Endothelial cell of umbilical vein (primary cell): ENCODE measurements at regions not wholly inside any gene's neighbourhood (a gene's known extent, or its start where the extent isn't known, plus 50 kb on each side); places are given as distances from the start of the nearest gene placed in this dataset.

Source experiments
- CTCF ChIP-seq, 2 donors: IDR thresholded peaks; 1 replicate in 1 of 2; 2 replicates in 1 of 2; pipeline ENCODE4 v1.5.1; 2011; ENCODE audit warnings: low read length in 2 of 2, mild to moderate bottlenecking in 2 of 2, moderate library complexity in 2 of 2, control low read depth in 1 of 2, inconsistent platforms in 1 of 2, low read depth in 1 of 2; ENCODE audit not compliant: insufficient read depth in 1 of 2; ENCODE audit errors: extremely low read depth in 1 of 2
- MAX ChIP-seq: IDR thresholded peaks from 2 replicates; pipeline ENCODE4 v1.6.1; 2011; ENCODE audit not compliant: insufficient read depth, insufficient read length
- POLR2A ChIP-seq: IDR thresholded peaks from 2 replicates; pipeline ENCODE4 v1.6.1; 2012; ENCODE audit warnings: low read depth, mild to moderate bottlenecking, control low read depth, low read length
- POLR2AphosphoS5 ChIP-seq: IDR thresholded peaks from 2 replicates; pipeline ENCODE4 v1.6.1; 2012; ENCODE audit warnings: low read depth, mild to moderate bottlenecking, control low read depth, low read length, moderate library complexity; ENCODE audit not compliant: insufficient read depth

GRCh38 chr18:69216321-69216720 is 184.4 kb upstream of the DOK6 start:
- TF ChIP-seq CTCF (IDR thresholded peaks at IDR 0.05; ENCODE audit: extremely low read depth in 1 of 2, insufficient read depth in 1 of 2, low read depth in 1 of 2, low read length in 2 of 2) (no peak), POLR2A (no peak), MAX (no peak), POLR2AphosphoS5 (no peak)
